Esophagus muscularis mucosa (tissue), 4 donors: ENCODE measurements at regions not wholly inside any gene's neighbourhood (a gene's known extent, or its start where the extent isn't known, plus 50 kb on each side); places are given as distances from the start of the nearest gene placed in this dataset.

Experiments used
- DNase-seq: peaks from one replicate; pipeline ENCODE4 v3.0.0-alpha.2; 2017; ENCODE audit errors: extremely low spot score
- H3K27ac ChIP-seq, 4 donors: fragments of 200-600 bp; sonication (generic); replicated peaks in 1 of 4; 1 replicate in 3 of 4; 2 replicates in 1 of 4; pipeline ENCODE4 v1.5.1; 2016 to 2019; ENCODE audit warnings: mild to moderate bottlenecking in 1 of 4
- H3K27me3 ChIP-seq, 4 donors: fragments of 200-600 bp; sonication (generic); one replicate each; pipeline versions ENCODE4 v1.5.1 to v1.6.0; 2016 to 2019
- H3K36me3 ChIP-seq, 4 donors: fragments of 200-600 bp; sonication (generic); one replicate each; pipeline ENCODE4 v1.5.1; 2016 to 2019
- H3K4me1 ChIP-seq, 4 donors: fragments of 200-600 bp; sonication (generic); one replicate each; pipeline ENCODE4 v1.5.1; 2016 to 2019
- H3K4me3 ChIP-seq, 4 donors: fragments of 200-600 bp; sonication (generic); 1 replicate in 2 of 4; 2 replicates in 2 of 4; pipeline ENCODE4 v1.5.1; 2016 to 2019; ENCODE audit warnings: mild to moderate bottlenecking in 4 of 4, moderate library complexity in 1 of 4
- H3K9me3 ChIP-seq, 4 donors: fragments of 200-600 bp; sonication (generic); 1 replicate in 3 of 4; 2 replicates in 1 of 4; pipeline ENCODE4 v1.5.1; 2016 to 2019
- CTCF ChIP-seq, 3 experiments: fragments of 200-600 bp in 2 of 3; fragments of 450-650 bp in 1 of 3; sonication (generic) in 2 of 3; IDR thresholded peaks; one replicate each; pipeline ENCODE4 v1.5.1; 2017 to 2019; ENCODE audit warnings: antibody characterized with exemption in 3 of 3, mild to moderate bottlenecking in 2 of 3, moderate library complexity in 1 of 3
- EP300 ChIP-seq: sonication (generic); formaldehyde crosslinking; IDR thresholded peaks from one replicate; pipeline ENCODE4 v1.6.1; 2017; ENCODE audit warnings: antibody characterized with exemption
- POLR2A ChIP-seq: fragments of 450-650 bp; IDR thresholded peaks from one replicate; pipeline ENCODE4 v1.6.1; 2017; ENCODE audit warnings: antibody characterized with exemption, moderate library complexity, mild to moderate bottlenecking, low read depth
- POLR2AphosphoS5 ChIP-seq, 2 donors: sonication (generic); formaldehyde crosslinking; IDR thresholded peaks; one replicate each; pipeline ENCODE4 v1.6.1; 2017; ENCODE audit warnings: antibody characterized with exemption in 2 of 2
- WGBS: methylation state at CpG from one replicate; pipeline ENCODE4 v1.1.5; 2018; 5-methylcytosine and 5-hydroxymethylcytosine counted together
- intact Hi-C: fragments of 100-400 bp; cut with DNase I; formaldehyde crosslinking; loops from one replicate; pipeline ENCODE4 v1.15.1; 2023

GRCh38 chr6:153591159-153591558 lies 447.9 kb upstream of the OPRM1 start:
- no peaks in the 10 kb centered on the region for H3K9me3 ChIP-seq
- no peak overlapping the region for H3K4me3 ChIP-seq
- intact Hi-C loops = no loop called here
- no peak for DNase-seq
- TF ChIP-seq CTCF (IDR thresholded peaks at IDR 0.05) (no peak), POLR2A (no peak), EP300 (no peak)
- no peaks in the 10 kb centered on the region for H3K36me3 ChIP-seq
- no peaks in the 10 kb centered on the region for H3K27me3 ChIP-seq
- H3K27ac ChIP-seq = no peak overlapping the region
- peaks cover 0 to 14% (median 12%) of the 10 kb centered on the region in 4 donors for H3K4me1 ChIP-seq

GRCh38 chr6:153590411-153590810 lies 448.6 kb upstream of the OPRM1 start:
- DNase-seq = no peak
- no peaks in the 10 kb centered on the region for H3K9me3 ChIP-seq
- H3K36me3 ChIP-seq = no peaks in the 10 kb centered on the region
- peaks cover 0 to 8% (median 7%) of the 10 kb centered on the region in 4 donors for H3K4me1 ChIP-seq
- no peak overlapping the region for H3K27ac ChIP-seq
- no peaks in the 10 kb centered on the region for H3K27me3 ChIP-seq
- intact Hi-C loops = no loop called here
- H3K4me3 ChIP-seq = no peak overlapping the region
- TF ChIP-seq POLR2AphosphoS5 (IDR thresholded peaks at IDR 0.05) = no peak
- TF ChIP-seq CTCF (IDR thresholded peaks at IDR 0.05) = no peak
- TF ChIP-seq EP300 = no peak
- no peak for TF ChIP-seq POLR2A

- WGBS = 88% methylated on average over 3 of the region's 3 CpGs
- Histone ChIP-seq H3K4me1 (no peaks in the 10 kb centered on the region), H3K27ac (no peak overlapping the region), H3K9me3 (no peaks in the 10 kb centered on the region), H3K36me3 (no peaks in the 10 kb centered on the region), H3K4me3 (no peak overlapping the region), H3K27me3 (no peaks in the 10 kb centered on the region)
- TF ChIP-seq POLR2AphosphoS5 (IDR thresholded peaks at IDR 0.05) (no peak), CTCF (IDR thresholded peaks at IDR 0.05) (no peak)
- DNase-seq = no peak
- intact Hi-C loops = no loop called here
These were observed 450.7 kb upstream of the OPRM1 start for GRCh38 chr6:153588330-153588729.

- H3K4me1 ChIP-seq = no peaks in the 10 kb centered on the region
- WGBS = 80% methylated on average over 2 of the region's 2 CpGs
- no peaks in the 10 kb centered on the region for H3K9me3 ChIP-seq
- TF ChIP-seq CTCF (IDR thresholded peaks at IDR 0.05) (no peak), POLR2AphosphoS5 (IDR thresholded peaks at IDR 0.05) (no peak), POLR2A (no peak), EP300 (no peak)
- no peak overlapping the region for H3K4me3 ChIP-seq
- no peak overlapping the region for H3K27ac ChIP-seq
- intact Hi-C loops = no loop called here
- H3K27me3 ChIP-seq = no peaks in the 10 kb centered on the region
- no peaks in the 10 kb centered on the region for H3K36me3 ChIP-seq
- DNase-seq = no peak
These were observed 452.6 kb upstream of the RGS17 start for GRCh38 chr6:153583685-153584084.

- Histone ChIP-seq H3K36me3 (no peaks in the 10 kb centered on the region), H3K27ac (no peak overlapping the region), H3K9me3 (no peaks in the 10 kb centered on the region), H3K4me3 (no peak overlapping the region), H3K27me3 (no peaks in the 10 kb centered on the region), H3K4me1 (no peaks in the 10 kb centered on the region)
- 62% methylated on average over 2 of the region's 2 CpGs for WGBS
- TF ChIP-seq POLR2AphosphoS5 (IDR thresholded peaks at IDR 0.05) (no peak), POLR2A (no peak), EP300 (no peak), CTCF (IDR thresholded peaks at IDR 0.05) (no peak)
- intact Hi-C loops = no loop called here
- no peak for DNase-seq
These were observed 449.7 kb upstream of the RGS17 start for GRCh38 chr6:153580776-153581175.
